GM21381 (cell line): ENCODE measurements at regions not wholly inside any gene's neighbourhood (a gene's known extent, or its start where the extent isn't known, plus 50 kb on each side); places are given as distances from the start of the nearest gene placed in this dataset.

Experiments used
- ATAC-seq: cut with Tn5 transposase; IDR thresholded peaks from one replicate; pipeline ENCODE4 v1.9.1; 2021; ENCODE audit warnings: mild to moderate bottlenecking, moderate library complexity; ENCODE audit not compliant: unreplicated experiment

- no peak for ATAC-seq
Measured at GRCh38 chr7:33700001-33700899, 205.1 kb upstream of the BMPER start.

DNA sequence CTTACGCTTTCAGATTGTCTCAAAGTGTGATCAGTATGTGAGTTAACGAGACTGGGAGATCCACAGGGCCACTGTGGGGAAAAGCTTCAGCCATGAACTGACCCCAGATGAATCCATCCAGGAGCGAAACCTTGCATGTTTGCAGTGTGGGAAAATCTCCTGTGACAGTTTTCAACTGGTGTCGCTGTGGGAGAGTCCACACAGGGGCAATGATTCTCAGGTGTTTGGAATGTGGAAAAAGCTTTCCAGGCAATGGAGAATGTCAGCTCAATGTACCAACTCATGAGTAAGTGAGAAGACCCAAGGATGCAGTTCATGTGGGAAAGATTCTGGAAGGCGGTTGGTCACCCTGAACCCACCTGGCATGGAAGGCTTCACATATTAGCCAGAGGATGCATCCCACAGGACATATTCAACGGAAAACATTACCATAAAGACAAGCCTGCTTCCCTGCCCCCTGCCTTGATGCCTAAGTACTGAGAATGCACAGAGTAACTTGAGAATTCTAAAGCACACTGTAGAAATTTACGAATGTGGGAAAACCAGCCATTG is 204.1 kb upstream of the BMPER start:
- no peak for ATAC-seq

DNA sequence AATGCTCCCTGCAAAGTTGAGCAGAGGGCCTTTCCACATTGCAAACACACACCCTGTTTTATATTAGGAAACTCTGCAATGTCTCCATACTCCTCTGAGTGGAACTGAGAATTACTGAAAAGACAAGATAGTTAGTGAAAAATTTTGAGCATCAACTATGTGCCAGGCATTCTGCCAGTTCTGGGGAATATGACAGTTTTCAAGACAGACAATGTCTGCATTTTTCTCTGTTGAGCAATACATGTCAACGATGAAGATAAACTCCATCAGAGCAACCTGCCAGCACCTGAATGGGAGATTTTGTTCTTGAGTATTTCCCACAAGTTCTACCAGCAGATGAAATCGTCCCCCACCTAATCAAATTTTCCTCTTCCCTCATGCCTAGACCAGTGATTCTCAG is 203.4 kb upstream of the BMPER start:
- no peak for ATAC-seq

GRCh38 chr7:33702514-33703054 is 202.8 kb upstream of the BMPER start:
- no peak for ATAC-seq

DNA sequence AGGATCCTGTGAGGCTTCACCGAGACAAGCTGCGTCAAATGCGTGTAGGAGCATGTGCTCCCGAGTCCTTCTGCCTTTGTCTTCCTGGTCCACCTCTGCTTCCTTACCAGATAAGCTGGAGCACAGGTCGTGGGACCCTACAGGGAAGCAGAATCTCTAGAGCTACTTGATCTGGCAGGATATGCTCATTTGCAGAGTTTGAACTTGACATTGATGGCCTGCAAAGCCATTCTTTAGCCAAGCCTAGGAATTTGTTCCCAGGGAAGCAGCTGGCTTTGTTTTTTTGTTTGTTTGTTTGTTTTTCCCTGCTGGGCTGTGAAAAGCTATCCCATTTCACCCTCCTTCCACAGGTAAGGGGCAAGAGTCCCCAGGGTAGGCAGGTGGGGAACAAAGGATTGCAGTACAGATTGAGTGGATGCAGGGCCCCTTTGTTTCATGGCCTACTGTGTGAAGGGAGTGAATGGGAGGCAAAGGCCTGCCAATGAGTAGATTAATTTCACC is 200.0 kb upstream of the BMPER start:
- no peak for ATAC-seq

GRCh38 chr7:33706186-33706585 is 199.2 kb upstream of the BMPER start:
- no peak for ATAC-seq

GRCh38 chr7:33706771-33707200 is 198.6 kb upstream of the BMPER start:
- no peak for ATAC-seq

DNA sequence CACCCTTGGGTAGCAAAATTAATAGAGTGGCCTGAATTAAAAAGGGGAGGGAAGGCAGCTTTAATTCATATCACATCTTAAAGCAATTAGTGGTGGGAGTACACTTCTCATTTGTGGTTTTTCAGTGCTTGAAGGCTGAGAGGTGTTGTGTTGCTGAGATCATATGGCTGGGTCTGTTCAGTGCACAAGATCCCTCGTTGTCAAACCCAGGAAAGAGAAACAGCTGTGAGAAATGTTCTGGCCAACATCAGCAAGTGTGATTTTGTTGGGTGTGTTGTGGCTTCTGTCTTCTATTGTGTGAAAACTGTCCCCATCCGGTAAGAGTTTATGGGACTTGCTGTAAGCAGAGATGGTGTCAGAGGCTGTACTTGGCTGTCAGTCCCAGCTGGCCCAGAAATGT is 197.9 kb upstream of the BMPER start:
- no peak for ATAC-seq

GRCh38 chr7:33710608-33711007 is 194.7 kb upstream of the BMPER start:
- no peak for ATAC-seq

GRCh38 chr7:33711231-33712019 is 193.9 kb upstream of the BMPER start:
- ATAC-seq = no peak

GRCh38 chr7:33712020-33712414 is 193.3 kb upstream of the BMPER start:
- no peak for ATAC-seq

DNA sequence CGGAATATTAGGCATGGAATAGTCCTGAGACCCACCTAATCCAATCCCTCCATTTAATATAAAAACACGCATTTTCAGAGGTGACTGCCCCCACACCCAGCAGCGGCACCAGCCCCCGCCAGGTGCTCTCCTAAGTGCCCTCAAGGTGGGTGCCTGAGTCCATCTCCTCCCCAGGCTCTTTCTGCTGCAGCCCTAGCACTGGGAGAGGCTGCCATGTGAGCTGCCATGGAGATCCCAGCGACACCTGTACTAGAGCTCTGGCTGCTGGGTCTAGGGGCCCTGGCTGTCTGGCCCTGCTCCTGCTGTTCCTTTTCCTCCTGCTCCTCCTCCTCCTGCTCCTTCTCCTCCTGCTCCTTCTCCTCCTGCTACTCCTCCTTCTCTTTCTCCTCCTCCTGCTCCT is 191.1 kb upstream of the BMPER start:
- ATAC-seq = no peak

DNA sequence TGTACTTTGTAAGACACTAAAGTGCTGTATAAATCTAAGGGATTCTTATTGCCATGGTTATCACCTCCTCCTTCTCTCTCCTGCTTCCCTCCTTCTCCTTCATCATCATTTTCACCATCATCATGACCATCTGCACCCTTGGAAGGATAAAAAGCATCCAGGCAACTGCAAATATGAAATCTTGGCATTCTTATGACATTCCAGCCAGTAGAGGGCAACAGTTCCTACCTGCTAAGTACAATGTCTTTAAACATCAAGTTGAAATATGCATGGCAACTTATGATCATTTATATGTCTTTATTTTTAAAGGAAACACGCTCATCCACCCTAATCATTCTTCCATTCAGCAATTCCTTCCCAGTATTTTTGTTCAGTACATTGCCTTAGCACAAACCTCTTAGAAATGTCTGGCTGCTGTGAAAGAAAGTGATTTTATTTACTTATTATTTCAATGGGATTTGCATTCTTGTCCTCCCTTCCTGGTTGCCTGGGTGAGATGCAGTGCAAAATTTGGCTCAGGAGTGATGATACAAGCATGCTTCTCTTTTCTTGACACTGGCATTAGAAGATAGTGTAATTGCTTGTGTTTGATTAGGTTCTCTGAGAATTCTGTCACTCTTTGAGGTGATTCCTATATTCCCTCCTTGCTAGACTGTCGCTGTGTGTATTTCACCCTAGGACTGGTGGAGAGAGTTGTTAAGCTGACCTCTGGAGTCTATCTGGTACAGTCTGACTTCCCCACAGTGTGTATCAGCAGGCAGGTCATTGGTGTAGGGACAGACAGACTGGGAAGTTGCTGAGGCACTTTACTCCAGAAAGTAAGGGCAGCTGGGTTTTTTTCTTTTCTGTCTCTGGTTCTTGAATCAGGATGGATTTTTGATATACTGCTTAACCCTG is 188.5 kb upstream of the BMPER start:
- ATAC-seq = no peak

DNA sequence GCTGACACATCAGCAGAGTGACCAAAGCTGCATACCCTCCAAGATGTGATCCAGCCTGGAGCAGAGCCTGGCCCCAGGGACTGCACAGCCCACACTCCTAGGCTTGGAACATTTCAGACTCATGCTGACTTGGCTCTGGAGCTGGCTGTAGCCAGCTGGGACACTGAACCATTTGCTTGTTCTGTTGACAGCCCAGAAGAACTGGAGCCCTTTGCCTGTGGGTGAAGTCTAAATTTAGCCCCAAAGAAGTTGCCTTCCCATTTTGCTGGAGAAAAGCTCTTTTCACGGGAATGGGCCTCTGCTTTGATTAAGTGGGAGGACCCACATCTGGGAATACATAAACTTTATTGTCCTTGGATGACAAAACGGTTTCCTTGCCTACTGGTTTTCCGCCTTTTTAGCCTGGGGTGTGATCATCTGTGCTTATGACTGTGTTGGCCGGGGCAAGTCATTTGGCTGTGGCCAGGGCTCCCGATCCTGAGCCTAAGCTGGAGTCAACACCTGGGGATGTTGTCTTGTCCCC is 186.2 kb upstream of the BMPER start:
- ATAC-seq = no peak

DNA sequence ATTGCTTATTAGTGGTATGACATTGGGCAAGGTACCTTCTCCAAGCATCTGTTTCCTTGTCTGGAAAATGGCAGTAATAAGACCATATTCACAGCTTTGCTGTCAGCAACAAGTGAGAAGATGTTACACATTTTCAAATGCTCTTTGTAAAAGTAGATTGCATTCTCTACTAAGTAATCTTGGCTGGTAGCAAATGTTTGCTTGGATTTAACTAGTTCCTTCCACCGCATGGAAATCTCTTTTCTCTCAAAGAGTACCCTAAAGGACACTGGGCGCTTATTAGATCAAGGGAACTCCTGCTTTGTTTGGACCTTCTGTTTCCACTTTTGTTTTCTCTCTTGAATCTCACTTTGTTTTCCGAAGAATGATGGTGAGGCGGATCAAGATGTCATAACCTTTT is 185.2 kb upstream of the BMPER start:
- ATAC-seq = no peak

GRCh38 chr7:33720870-33721269 is 184.5 kb upstream of the BMPER start:
- no peak for ATAC-seq

GRCh38 chr7:33721895-33722294 is 183.4 kb upstream of the BMPER start:
- no peak for ATAC-seq

DNA sequence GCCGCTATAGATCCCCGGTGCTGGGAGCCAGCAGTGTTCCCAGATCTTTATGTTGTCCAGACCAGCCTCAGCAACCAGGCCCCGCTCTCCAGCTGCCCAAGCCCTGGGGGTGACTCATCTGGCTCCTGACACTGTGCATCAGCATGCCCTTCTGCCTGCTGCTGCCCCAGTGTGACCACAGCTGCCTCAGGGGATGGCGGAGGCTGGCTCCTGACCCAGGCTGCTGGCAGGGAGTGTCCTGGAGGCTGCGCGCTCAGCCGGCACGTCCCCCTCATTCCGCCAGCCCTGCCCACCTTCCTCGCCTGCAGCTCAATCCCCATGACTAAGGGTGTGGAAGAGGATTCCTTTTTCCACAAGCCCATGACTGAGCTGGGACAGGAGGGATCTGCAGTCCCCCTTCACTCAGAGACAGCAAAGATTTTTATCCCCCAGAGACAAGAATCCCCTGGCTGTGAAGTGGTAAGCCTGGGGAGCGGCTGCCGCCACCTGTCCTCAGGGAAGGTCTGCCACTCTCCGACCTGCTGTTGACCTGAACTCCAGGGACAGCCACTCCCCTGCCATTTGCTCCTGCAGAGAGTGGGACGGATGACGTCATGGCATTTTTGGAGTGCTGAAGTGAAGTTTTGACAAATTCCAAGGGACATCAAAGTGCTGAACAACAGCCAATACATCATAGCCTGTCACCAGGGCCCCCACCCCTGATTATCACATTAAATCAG is 182.8 kb upstream of the BMPER start:
- no peak for ATAC-seq

- ATAC-seq = no peak
Measured at GRCh38 chr7:33724201-33724600, 181.1 kb upstream of the BMPER start.
